Ovary (tissue), 3 donors: ENCODE measurements at regions not wholly inside any gene's neighbourhood (a gene's known extent, or its start where the extent isn't known, plus 50 kb on each side); places are given as distances from the start of the nearest gene placed in this dataset.
"Not testable (repeated sequence)": the region's sequence is repeated elsewhere in the genome, so short reads cannot be mapped to it uniquely, and the experiment has no call there.

ENCODE experiments used
- CTCF ChIP-seq, 3 donors: fragments of 450-650 bp in 2 of 3; fragments of 200-600 bp in 1 of 3; IDR thresholded peaks; one replicate each; pipeline versions ENCODE4 v1.5.1 to v1.8.0; 2016 to 2022; ENCODE audit warnings: antibody characterized with exemption in 3 of 3, mild to moderate bottlenecking in 1 of 3
- POLR2A ChIP-seq: fragments of 450-650 bp; IDR thresholded peaks from one replicate; pipeline ENCODE4 v1.6.1; 2017; ENCODE audit warnings: antibody characterized with exemption, mild to moderate bottlenecking, moderate library complexity
- donor health status: DM: no; HTN: no; CAD: no.

GRCh38 chr9:6099346-6099745, 83.9 kb upstream of the RANBP6 start:
- not testable (repeated sequence) for TF ChIP-seq CTCF (IDR thresholded peaks at IDR 0.05); POLR2A
